MM.1S (cell line): ENCODE measurements at regions not wholly inside any gene's neighbourhood (a gene's known extent, or its start where the extent isn't known, plus 50 kb on each side); places are given as distances from the start of the nearest gene placed in this dataset.

ENCODE experiments used
- CTCF ChIP-seq: fragments of 300-600 bp; sonication (generic); IDR thresholded peaks from 2 replicates; pipeline ENCODE4 v1.5.1; 2016; ENCODE audit warnings: antibody characterized with exemption, low read length, mixed read lengths
- EZH2 ChIP-seq: fragments of 300-600 bp; sonication (generic); optimal IDR thresholded peaks from 2 replicates; pipeline ENCODE3; 2017; ENCODE audit warnings: low read depth, mild to moderate bottlenecking, antibody characterized with exemption, low read length, mixed read lengths
- EZH2phosphoT487 ChIP-seq: fragments of 300-600 bp; sonication (generic); IDR thresholded peaks from 2 replicates; pipeline ENCODE4 v1.6.1; 2018; ENCODE audit warnings: antibody characterized with exemption, low read length

GRCh38 chrX:107565015-107565414 is 63.3 kb upstream of the PRPS1 start:
- TF ChIP-seq EZH2 (no peak), CTCF (no peak), EZH2phosphoT487 (no peak)
